Stimulated activated CD4-positive, alpha-beta T cell treated with anti-CD3 and anti-CD28 coated beads, Interleukin-1b, Interleukin-23, amount 100 ng/mL, for 48 hours (primary cell): ENCODE measurements at regions not wholly inside any gene's neighbourhood (a gene's known extent, or its start where the extent isn't known, plus 50 kb on each side); places are given as distances from the start of the nearest gene placed in this dataset.
"Not testable (repeated sequence)": the region's sequence is repeated elsewhere in the genome, so short reads cannot be mapped to it uniquely, and the experiment has no call there.

Experiments used
- DNase-seq: peaks from one replicate; pipeline ENCODE4 v3.0.0-alpha.2; 2020

DNA sequence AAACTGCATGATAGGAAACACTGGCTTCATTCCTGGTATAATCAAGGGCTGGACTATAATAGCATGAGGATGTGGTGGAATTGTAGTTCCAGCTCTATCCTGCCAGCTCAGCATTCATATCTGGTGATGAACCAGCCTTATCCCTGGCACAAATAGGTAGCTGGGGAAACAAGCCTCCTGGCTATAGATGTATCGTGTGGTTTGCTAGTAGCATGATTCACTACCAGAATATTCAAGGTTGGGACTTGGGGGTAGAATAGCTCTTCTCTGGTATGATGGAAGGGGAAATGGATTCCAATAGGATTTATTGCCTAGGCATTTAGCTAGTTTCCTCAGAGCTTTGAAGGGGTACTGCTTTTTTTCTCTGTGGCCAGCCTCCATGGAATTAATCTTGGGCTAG is 532.8 kb downstream of the FBXO15 start:
- no peak for DNase-seq

DNA sequence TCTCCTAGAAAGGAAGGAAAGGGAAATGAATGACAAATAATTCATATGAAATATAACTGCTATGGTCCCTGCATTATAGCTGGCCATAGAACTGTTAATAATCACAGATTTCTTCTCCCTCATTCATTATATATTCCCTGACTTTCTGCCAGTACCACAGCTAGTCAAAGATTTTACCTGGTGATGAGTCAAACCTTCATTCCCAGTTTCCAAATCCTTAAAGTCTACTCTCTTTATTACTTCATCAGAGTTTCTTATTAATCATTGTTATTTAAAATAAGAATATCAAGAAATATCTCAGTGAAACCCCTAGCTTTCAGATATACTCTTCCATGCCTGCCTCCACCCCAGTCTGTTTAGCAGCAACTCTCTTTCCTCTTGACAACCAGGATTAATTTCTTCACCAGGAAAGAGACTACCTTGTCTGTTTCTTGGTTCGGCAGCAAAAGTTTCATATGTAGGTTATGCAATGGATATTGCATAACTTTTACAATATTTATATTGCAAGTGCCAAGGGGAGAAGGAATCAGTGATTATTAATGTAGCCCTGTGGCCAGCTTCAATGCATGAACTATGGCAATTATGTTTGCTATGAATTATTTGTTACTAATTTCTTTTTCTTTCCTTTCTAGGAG is 533.8 kb downstream of the FBXO15 start:
- no peak for DNase-seq

DNA sequence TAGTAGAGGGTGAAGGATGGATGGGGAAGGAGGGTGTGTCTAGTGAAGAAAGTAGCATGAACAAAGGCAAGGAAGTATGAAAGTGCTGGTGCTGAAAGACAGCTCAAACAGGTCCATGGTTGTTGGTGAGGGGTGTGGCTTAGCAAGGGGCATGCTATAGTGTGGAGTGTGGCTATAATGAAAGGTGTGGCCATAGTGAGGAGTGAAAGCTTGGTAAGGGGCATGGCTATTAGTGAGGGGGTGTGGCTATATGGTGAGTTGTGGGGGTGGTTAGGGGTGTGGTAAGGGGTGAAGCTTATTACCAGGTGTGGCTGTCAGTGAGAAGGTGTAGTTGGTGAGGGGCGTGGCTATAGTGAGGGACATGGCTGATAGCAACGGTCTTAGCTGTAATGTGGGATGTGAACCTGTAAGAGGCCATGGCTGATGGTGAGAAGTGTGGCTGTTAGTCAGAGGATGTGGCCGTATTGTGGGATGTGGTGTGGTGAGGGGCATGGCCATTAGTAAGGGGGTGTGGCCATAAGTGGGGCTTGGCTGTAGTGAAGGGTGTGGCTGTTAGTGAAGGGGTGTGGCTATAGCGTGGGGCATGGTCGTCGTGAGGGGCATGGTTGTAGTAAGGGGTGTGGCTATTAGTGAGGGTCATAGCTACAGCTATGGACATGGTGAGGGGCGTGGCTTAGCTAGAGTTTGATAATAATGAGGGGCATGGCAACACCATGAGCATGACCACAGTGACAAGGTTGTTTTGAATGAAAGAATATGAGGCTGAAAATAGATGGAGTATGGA is 549.6 kb downstream of the FBXO15 start:
- no peak for DNase-seq

DNA sequence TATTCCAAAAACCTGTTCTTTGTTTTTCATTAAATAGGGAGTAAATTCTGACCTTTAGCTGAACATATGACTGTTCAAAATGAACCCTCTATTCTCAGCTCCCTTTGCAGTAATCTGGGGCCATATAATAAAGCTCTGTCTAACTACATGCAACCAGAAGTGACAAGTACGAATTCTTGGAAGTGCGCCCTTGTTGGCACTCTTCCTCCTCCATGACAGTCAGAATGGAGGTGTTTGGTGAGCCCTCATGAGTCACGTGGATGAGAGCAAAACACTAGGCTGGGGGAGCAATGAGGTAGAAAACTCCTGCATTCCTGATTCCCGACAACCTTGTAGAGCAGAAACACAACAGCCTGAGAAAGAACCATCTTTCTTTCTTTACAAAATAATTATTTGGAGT is 552.9 kb downstream of the FBXO15 start:
- DNase-seq = no peak

DNA sequence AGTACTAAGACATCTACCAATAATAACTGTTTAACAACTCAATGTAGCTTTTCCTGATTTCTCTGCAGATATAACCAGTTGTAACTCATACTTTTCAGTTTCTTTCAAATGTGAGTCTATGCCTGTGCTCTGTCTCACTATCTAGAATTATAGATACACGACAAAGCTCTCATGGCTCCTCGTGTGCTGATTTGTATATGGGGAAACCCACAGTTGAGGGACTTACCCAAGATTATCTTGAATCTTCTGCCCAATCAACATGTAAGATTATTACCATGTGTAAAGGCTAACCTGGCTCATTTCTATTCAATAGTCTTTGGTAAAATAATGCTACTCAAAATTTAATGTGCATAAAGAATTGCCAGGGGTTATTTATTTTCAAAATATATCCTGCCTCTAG is 554.4 kb downstream of the FBXO15 start:
- no peak for DNase-seq

DNA sequence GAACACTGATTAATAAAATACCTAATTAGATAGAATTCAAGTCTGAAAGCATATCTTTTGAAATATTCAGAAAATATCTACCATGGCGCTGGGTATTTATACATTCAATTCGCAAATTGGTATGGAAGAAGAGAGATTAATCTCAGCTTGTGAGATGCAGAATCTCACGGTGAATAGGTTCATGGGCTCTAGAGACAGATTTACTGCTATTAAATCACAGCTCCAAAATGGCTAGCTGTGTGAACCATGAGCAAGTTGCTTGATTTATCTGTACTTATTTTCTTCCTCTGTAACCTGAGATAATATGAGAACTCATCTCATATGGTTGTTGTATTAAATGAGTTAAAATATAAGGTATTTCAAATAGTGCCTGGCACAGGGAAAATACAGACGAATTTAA is 556.7 kb downstream of the FBXO15 start:
- no peak for DNase-seq

DNA sequence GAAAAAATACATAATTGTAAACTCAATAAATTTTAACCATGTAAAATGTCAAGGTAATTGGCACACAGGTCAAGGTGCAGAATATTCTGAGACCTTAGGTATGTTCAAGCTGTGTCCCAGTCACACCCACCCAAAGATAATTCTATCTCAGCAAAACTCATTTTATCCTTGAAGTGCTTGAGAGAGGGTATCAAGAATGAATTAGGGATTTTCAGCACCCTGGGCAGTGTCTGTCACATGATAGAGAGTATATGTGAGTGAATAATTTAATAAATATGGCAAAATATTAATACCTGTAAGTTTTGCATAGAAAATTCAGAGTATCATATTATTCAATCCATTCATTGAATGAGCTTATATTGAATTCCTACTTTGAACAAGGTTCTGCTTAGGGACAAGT is 567.9 kb downstream of the FBXO15 start:
- DNase-seq = no peak

DNA sequence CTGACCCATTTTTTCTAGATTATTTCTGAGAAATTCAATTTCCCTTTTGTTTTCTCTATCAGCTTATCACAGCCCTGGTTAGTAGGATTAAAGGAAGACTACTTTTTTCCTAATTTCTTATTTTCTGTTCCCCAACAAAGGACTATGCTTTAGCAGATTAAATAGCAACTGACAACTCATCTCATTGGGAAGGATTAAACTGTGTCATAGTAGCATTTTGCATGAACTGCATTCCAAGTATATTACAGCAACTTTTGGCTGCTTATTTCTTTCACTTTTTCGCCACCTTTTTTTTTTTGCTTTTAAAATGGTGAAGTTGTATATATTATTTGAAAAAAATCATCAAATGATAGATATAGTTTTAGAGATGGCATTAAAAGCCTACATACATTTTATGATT is 570.3 kb downstream of the FBXO15 start:
- no peak for DNase-seq

DNA sequence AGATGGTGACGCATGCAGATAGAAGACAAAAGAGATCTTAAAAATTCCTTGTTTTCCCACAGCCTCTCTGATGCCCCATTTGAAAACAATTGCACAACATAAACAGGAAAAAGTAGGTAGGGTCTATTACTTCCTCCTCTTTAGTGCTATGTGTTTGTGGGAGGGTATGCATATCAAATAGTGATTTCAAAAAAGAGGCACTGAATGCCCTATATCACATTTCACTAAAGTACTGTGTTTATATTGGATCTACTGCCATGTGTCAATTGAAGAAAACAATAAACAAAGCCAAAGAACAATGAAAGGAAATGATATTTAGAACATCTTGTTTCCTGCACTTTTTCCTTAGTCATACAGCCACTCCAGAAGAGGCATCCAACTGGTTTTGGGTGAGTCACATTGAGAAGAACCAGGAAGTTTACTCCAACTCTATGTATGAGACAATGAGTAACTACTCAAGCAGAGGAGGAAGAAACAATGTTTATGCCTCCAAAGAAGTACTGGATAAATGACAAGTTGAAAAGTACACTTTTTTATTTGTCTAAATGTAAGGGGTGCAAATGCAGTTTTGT is 583.6 kb downstream of the FBXO15 start:
- no peak for DNase-seq

DNA sequence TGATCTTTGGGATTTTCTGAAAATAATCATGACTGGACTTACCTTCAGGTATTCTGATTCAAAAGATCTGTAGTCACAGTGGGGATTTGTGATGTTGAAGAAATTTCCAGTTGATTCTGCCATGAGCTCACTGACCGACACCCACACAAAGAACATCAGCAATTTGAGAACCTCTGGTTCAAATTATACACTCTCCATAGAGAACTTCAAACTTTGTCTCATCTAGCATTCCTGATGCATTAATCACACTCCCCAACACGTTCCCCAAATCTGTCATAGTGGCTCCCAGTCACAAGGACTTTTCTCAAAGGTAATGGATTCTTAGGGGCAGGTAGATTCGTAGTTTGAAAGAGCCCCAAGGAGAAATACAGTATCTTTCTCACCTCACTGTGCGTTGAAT is 584.3 kb downstream of the FBXO15 start:
- DNase-seq = no peak

DNA sequence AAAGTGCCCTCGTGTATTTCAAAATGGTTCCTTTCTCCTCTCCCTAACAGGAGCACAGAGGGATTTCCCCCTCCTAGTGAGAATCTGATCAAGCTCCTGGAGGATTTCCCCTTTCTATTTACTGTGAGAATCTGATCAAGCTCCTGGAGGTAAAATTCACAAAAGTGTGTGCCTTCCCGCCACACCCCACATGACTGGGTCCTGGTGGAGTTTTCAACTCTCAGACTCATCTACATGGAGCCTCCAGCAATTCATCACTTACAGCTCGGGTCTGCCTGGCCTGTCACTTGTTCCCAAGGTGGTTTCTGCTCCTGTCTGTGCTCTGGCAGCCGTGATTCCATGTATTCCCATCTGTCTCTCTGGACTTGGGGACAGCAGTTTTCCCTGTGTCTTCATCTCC is 590.7 kb downstream of the FBXO15 start:
- no peak for DNase-seq

DNA sequence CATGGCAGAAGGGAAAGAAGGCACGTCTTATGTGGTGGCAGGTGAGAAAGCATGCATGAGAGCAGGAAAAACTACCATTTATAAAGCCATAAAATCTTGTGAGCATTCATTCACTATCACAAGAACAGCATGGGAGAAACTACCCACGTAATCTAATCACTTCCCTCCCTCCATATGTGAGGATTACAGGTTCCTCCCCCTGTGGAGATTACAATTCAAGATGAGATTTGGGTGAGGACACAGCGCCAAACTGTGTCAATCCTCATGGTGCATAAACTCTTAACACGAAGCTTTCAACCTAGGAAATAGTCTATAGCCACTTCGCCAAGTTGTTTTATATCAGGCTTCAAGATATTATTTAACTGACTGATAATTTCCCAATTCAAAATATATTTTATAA is 595.5 kb downstream of the FBXO15 start:
- no peak for DNase-seq

DNA sequence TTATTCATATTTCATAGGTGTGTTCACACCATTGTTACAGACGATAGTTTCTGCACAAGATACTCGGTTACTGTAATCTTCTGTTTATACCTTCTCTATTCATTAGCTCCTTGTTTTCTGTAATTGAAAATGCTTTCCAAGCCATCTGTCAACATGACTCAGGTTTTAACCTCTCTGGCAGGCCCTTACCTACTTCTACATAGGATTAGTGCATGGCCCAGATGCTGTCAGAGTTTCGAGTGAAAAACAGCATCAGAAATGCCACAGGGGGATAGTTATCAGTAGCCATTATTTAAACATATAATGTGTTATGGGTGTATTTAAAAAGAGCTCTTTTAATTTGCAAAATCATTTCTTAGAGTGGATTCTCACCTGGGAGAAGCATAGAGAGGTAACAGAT is 596.4 kb downstream of the FBXO15 start:
- no peak for DNase-seq

DNA sequence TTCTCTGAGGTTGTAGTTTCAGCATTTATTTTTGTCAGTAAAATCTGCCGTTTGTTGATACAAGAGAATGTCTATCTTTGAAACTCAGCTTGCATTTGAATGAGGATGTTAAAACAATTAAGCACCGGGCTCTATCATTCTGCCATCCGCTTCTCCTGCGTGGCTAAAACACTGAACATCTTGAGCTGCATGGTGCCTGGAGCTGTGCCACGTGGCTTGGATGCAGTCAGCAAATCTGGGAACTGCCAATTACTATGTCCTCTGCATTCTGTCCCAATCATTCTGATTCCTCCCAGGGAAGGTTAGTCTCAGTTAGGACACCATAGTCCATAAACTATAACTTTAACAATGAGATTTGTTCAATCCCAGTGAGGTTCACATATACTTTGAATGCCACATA is 598.4 kb downstream of the FBXO15 start:
- DNase-seq = no peak

DNA sequence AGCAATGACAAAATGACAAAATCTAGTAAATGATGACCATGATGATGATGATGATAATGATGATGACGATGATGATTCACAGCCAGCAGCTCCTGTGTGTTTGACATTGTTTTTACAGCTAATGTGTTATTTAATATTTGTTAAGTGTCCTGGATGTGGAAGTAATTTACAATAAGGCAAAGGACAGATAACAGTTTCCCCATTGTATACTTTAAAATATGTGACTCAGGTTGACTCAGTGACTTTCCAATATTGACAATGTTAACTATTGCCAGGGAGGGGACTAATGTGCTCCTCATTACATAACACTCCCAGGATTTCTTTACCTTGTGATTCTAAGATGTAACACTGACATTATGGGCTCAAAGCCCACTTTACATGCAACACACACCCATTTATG is 602.2 kb downstream of the FBXO15 start:
- no peak for DNase-seq

DNA sequence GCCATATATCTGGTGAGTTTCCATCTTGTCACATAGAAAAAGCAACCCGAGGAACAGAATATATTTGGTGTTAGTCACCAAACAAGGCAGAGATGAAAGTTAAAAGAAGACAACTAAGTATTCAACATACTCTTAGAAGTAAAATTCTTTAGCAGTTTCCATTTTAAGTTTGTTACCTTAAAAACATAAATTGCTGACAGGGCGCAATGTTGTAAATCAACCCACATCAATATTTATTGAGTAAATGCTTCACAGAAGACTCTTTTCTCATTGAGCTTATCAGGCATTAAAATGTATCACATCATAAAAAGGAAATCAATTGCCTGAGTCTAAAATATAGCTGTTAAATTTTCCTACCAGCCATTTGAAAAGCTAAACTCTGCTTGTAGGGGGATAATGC is 603.0 kb downstream of the FBXO15 start:
- DNase-seq = no peak

DNA sequence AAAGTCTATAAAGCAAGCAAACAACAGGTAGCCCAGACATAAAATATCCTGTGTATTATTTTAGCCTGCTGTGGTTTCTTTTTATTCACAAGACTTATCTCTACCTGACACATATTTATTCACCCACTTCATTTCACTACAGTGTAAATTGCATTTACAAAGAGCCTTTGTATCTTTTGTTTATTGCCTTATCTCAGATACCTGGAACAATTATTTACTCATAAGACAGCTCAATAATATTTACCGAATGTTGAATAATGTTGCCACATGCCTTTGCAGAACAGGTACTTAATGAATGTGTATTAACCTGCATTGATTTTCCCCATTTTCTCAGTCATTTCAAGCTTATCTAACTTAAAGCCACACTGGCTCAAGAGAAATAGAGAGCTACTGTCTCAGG is 603.6 kb downstream of the FBXO15 start:
- no peak for DNase-seq

DNA sequence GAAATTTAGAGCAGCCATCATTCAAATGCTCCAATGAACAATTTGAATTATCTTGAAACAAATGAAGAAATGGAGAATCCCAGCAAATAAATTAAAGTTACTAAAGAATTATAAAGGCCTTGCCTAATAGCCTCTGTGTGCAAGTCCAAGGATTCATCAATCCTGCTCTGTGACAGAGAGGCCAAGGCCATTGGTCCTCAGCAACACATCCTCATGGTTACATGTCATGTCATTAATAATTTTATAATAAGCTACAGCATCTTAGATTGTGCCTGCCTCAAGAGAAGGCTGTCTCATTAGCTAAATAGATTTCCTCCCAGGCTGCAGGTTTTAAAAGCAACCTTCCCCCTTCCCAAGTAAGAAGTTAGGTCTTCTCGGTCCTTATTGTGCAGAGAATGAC is 611.6 kb downstream of the FBXO15 start:
- no peak for DNase-seq

DNA sequence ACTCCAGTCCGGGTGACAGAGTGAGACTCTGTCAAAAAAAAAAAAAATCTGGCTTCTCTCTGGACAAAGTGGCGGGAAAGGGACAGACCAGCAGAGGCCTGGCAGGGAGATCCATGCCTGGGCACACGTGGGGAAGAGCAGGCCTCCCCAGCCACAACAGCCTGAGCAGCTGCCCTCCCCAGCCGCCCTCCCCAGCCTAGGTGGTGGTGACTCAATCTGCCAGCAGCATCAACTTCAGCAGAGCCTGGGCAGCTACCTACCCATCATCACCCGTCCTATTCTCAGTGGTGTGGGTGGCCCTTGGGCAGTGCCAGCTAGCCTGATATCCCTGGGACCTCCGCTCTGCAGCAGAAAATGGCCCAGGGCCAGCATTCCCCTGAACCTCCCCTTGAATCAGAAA is 612.4 kb downstream of the FBXO15 start:
- no peak for DNase-seq

DNA sequence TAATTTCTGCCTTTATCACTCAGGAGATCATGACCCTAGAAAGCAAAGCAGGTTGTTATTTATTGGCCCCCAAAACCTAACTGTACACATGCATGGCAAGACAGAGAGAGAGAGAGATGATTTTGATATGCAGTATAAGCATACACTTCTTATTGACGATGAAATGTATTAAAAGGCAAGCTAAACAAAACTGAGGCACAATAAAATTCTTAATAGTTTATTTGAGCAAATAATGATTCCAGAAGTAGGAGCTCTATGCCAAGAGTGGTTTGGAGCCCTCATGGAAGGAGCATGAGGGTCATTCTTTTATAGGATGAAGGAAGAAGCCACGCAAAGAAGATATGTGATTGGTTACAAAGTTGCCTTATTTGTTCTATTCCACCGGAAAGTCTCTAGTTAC is 616.0 kb downstream of the FBXO15 start:
- DNase-seq = no peak

DNA sequence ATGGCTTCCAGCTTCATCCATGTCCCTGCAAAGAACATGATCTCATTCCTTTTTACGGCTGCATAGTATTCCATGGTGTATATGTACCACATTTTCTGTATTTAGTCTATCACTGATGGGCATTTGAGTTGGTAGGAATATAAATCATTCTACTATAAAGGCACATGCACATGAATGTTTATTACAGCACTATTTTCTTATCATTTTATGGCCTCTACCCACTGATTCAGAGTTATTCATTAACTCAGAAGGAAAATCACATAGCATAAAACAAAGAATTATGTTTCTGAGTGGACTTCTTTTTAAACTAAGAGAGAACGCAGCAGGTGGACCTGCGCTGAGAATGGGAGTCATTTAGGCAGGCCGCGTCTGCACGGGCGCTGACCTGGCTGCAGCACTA is 619.6 kb downstream of the FBXO15 start:
- DNase-seq = no peak

DNA sequence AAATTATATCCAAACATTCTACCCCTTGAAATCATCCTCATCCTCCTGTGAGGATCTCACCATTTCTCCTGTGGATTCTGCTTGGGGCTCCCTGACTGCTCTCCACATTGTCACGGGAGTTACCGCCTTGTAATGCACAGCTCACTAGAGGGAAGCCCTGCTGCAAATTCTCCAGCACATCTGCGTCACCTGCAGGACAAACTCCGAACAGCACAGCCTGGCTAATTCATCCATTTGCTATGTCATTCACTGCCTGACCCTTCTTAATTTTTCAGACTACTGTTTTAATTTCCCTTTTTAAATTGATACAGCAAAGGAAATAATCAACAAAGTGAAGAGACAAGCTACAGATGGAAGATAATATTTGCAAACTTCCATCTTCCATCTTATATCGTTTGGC is 627.4 kb downstream of the FBXO15 start:
- DNase-seq = no peak

DNA sequence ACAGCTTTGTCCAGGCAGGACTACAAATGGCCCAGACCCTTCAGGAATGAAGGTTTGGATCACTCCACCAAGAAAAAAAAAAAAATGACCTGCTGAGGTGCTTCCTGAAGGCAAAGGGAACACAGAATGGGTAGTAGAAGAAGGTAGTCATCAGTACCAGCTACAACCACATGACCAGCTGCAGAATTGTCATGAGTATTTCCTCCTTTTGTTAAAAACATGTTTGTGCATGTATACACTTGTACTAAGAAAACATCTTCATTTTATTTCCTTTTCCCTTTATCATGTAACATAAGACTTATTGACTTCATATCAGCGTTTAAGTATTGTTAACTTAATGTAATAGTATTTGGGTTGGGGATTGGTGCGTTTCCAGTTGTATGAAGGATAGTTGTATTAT is 631.6 kb downstream of the FBXO15 start:
- DNase-seq = not testable (repeated sequence)

DNA sequence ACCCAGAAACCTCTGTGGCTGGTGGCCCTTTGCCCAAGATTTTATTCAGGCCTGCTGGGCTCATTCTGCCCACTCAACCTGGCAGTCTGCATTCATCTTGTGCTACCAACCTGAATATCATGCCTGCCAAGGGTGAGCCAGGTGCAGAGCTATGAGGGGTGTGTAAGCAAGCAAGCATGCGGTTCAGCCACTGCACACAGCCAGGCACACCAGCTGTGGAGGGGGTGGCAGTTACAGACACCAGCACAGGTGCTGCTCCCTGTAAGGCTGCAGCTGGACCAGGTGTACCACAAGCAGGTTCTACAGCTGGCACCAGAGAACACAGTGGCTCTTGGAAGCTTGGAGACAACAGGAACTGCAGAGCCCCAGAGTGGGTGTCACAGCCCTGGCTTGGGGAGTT is 633.2 kb downstream of the FBXO15 start:
- no peak for DNase-seq
